Adrenal gland (tissue), 5 donors: ENCODE measurements at regions not wholly inside any gene's neighbourhood (a gene's known extent, or its start where the extent isn't known, plus 50 kb on each side); places are given as distances from the start of the nearest gene placed in this dataset.

ENCODE experiments used
- CTCF ChIP-seq, 6 experiments: fragments of 450-650 bp in 4 of 6; fragments of 200-600 bp in 2 of 6; sonication (generic) in 1 of 6; IDR thresholded peaks; 1 replicate in 5 of 6; 2 replicates in 1 of 6; pipeline versions ENCODE4 v1.5.1 to v1.8.0; 2016 to 2021; ENCODE audit warnings: antibody characterized with exemption in 6 of 6, mild to moderate bottlenecking in 2 of 6, moderate library complexity in 1 of 6
- POLR2A ChIP-seq, 2 donors: fragments of 450-650 bp; IDR thresholded peaks; one replicate each; pipeline ENCODE4 v1.6.1; 2017; ENCODE audit warnings: antibody characterized with exemption in 2 of 2, mild to moderate bottlenecking in 2 of 2, moderate library complexity in 1 of 2
- donor health status: DM: no; HTN: no; CAD: no.

- TF ChIP-seq CTCF (IDR thresholded peaks at IDR 0.05) (no peak), POLR2A (IDR thresholded peaks at IDR 0.05) (no peak)
Observed at GRCh38 chr11:8758619-8759169, 76.1 kb downstream of the RPL27A start.
